ENCODE measurements at regions not wholly inside any gene's neighbourhood (a gene's known extent, or its start where the extent isn't known, plus 50 kb on each side); places are given as distances from the start of the nearest gene placed in this dataset.

DNA sequence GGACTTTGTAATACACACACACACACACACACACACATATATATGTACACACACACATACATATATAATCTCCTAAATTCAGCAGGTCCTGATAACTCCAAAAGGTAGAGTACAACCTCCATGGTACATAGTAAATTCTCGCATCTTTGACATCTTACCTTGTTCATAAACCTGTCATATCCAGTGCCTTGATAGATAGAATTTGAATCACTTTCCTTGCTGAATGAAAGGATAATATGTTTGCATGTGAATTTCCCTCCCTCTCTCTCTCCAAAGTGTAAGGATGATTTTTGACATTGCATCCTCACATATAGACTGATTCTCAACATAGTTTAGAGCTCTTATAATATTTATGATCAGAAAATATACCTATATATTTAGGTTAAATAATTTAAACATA is 567.1 kb upstream of the ADGRL2 start:
- no peak overlapping the region for H3K4me3 ChIP-seq (ENCODE audit: low read depth, low read length)
- TF ChIP-seq, protein P1, sequence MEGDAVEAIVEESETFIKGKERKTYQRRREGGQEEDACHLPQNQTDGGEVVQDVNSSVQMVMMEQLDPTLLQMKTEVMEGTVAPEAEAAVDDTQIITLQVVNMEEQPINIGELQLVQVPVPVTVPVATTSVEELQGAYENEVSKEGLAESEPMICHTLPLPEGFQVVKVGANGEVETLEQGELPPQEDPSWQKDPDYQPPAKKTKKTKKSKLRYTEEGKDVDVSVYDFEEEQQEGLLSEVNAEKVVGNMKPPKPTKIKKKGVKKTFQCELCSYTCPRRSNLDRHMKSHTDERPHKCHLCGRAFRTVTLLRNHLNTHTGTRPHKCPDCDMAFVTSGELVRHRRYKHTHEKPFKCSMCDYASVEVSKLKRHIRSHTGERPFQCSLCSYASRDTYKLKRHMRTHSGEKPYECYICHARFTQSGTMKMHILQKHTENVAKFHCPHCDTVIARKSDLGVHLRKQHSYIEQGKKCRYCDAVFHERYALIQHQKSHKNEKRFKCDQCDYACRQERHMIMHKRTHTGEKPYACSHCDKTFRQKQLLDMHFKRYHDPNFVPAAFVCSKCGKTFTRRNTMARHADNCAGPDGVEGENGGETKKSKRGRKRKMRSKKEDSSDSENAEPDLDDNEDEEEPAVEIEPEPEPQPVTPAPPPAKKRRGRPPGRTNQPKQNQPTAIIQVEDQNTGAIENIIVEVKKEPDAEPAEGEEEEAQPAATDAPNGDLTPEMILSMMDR (IDR thresholded peaks at IDR 0.05; ENCODE audit: borderline replicate concordance, insufficient read depth, low read depth, low read length) = no peak

DNA sequence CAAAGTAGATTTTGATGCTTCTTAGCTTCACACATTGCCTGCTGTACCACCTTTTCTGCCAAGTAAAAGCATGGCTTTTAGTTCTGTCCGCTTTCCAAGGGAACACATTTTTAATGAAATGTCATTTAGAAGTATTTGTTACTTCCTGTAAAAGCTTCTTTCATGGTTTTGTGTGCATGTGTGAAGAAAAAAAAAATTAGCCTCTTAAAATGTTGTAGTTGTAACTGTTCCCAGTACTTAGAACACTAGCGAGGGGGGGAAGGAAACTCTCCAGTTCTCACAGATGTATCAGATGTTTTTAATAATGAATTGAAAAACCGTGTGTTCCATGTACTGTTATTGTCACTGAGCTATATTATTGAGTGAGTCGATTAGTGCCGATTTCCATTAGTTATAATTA is 568.3 kb upstream of the ADGRL2 start:
- H3K4me3 ChIP-seq (ENCODE audit: low read depth, low read length) = no peak overlapping the region
- TF ChIP-seq, protein P1 (IDR thresholded peaks at IDR 0.05; ENCODE audit: borderline replicate concordance, insufficient read depth, low read depth, low read length) = no peak

DNA sequence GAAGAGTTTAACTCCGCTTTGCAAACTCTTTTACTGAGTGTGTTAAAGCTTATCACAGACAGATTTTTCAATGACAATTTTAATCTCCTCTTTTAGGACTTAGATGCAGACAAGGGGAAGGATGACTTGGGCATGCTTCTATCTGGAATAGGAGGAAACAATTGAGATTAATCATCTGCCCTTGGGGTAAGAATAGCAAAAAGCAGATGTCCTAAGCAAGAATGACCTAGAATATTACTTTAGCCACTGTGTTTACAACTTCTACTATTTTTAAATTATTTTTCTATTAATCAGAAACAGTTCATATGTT is 569.0 kb upstream of the ADGRL2 start:
- H3K4me3 ChIP-seq (ENCODE audit: low read depth, low read length) = no peak overlapping the region
- TF ChIP-seq, protein P1 (IDR thresholded peaks at IDR 0.05; ENCODE audit: borderline replicate concordance, insufficient read depth, low read depth, low read length) = no peak

DNA sequence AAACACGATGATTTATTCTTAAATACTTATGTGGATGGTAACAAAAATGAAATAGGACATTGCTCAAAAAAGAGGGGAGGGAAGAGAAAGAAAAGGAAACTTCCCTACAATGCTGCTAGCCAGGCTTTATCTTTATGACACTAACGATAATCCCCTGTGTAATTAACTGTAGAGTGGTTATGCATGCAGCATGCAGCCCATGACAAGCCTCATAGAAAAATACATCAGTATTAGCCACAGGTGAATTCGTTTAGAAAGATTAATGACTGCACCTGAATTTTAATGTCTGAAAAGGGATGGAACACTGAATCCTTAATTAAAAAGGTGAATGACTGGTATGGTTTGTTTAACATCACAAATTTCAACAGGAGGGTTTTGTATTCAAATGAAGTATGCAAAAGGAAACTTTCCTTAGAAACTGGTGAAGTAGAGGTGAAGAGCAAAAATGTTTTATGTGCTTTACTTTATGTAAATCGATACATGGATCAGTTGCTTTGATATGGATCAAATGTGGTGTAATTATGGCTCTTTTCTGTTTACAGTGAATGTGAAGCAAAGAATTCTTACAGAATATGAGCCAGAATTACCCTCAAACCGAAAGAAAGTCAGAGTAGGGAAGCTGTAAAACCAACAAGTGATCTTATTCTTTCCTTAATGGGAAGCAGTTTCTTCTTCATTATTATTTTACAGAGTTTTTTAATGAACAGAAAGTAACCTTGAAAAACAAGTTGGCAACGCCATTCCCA is 569.6 kb upstream of the ADGRL2 start:
- H3K4me3 ChIP-seq (ENCODE audit: low read depth, low read length) = no peak overlapping the region
- TF ChIP-seq, protein P1 (IDR thresholded peaks at IDR 0.05; ENCODE audit: borderline replicate concordance, insufficient read depth, low read depth, low read length) = no peak

DNA sequence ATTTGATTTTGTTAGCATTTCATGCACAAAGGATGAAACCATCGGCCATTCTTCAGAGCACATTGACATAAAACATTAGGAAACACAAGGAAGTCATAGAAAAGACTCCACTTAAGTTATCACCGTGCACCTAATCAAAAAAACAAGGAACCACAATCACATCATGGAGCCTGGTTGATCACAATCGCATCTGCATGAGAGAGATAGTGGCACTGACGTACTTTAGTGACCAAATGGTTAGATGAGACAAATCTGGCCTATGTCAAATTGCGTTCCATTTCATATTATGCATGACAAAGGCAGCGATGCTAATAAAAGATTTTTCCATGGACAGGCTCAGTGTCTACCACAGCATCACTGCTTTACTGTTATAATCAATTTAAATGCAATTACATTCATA is 571.8 kb upstream of the ADGRL2 start:
- TF ChIP-seq, protein P1 (IDR thresholded peaks at IDR 0.05; ENCODE audit: borderline replicate concordance, insufficient read depth, low read depth, low read length) = no peak

DNA sequence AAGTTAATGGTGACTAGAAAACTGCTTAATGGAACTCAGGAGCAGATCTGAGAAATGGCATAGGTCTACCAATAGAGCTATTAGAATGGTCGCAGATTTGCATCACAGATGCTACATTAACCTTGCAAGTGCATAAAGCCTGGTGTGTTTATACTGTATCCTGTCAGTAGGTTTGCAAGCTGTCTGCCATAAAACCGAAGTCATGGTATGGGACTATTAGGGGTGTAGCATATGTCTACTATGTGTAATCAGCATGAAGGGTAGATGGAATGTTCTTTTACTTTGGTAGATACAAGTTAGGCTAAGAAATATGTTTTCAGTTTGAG is 574.2 kb upstream of the ADGRL2 start:
- TF ChIP-seq, protein P1 (IDR thresholded peaks at IDR 0.05; ENCODE audit: borderline replicate concordance, insufficient read depth, low read depth, low read length) = no peak
- no peak overlapping the region for H3K4me3 ChIP-seq (ENCODE audit: low read depth, low read length)

More for the DNA sequence above, 571.8 kb upstream of the ADGRL2 start:
- H3K4me3 ChIP-seq (ENCODE audit: low read depth, low read length) = no peak overlapping the region

DNA sequence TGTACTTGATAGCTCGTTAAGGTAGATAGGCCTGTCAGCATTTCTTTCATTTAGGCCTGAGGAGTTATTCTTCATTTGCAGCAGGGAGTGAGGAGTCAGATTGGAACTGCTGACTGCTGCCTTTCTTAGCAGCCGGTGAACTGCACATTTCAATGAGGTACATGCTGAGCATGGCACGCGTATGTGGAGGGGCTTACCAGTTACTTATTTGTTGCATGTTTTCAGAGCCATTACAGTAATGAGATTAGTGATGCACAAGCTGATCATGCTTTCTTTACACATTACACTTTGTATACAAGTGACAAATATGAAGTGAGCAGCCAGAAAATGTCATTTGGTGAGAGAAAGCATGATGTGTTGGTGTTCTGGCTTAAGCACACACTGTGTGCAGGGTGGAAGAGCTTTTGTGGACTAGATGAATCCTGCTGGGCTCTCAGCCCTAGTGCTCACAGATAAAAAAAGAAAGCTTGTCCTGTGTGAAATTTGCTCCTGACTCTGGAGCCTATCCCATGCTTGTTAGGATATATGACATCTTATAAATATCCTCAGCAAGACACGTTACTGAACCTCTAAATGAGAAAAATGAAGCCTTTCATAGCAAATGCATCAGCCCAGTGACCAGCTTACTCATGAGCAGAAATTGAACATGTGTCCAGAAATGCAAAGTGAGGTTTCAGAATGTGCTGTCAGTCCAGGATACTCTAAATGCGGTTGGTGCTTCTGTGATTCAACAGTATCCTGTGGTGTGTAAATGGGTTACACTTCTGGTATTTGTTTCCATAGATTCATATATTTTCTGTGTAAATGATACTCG is 574.7 kb upstream of the ADGRL2 start:
- no peak overlapping the region for H3K4me3 ChIP-seq (ENCODE audit: low read depth, low read length)
- TF ChIP-seq, protein P1 (IDR thresholded peaks at IDR 0.05; ENCODE audit: borderline replicate concordance, insufficient read depth, low read depth, low read length) = no peak

Data from GM12875 (cell line).